Tibial nerve (tissue), 4 donors: ENCODE measurements at regions not wholly inside any gene's neighbourhood (a gene's known extent, or its start where the extent isn't known, plus 50 kb on each side); places are given as distances from the start of the nearest gene placed in this dataset.

Experiments used
- DNase-seq, 2 donors: peaks; one replicate each; pipeline ENCODE4 v3.0.0-alpha.2; 2019; ENCODE audit warnings: low spot score in 2 of 2
- H3K27ac ChIP-seq, 4 donors: fragments of 200-600 bp; sonication (generic) in 3 of 4; one replicate each; pipeline ENCODE4 v1.5.1; 2017 to 2019; ENCODE audit warnings: mild to moderate bottlenecking in 1 of 4
- H3K27me3 ChIP-seq, 2 donors: fragments of 200-600 bp; sonication (generic) in 1 of 2; one replicate each; pipeline versions ENCODE4 v1.5.1 to v1.6.0; 2017 to 2019
- H3K36me3 ChIP-seq, 3 donors: fragments of 200-600 bp; sonication (generic); one replicate each; pipeline ENCODE4 v1.5.1; 2018 to 2019
- H3K4me1 ChIP-seq, 4 donors: fragments of 200-600 bp; sonication (generic) in 3 of 4; one replicate each; pipeline ENCODE4 v1.5.1; 2017 to 2019
- H3K4me3 ChIP-seq, 4 donors: fragments of 200-600 bp; sonication (generic) in 3 of 4; one replicate each; pipeline ENCODE4 v1.5.1; 2017 to 2019; ENCODE audit warnings: mild to moderate bottlenecking in 1 of 4, moderate library complexity in 1 of 4
- H3K9me3 ChIP-seq, 4 donors: fragments of 200-600 bp; sonication (generic) in 3 of 4; one replicate each; pipeline ENCODE4 v1.5.1; 2017 to 2019
- EP300 ChIP-seq, 2 donors: sonication (generic); formaldehyde crosslinking; IDR thresholded peaks; one replicate each; pipeline ENCODE4 v1.6.1; 2017; ENCODE audit warnings: antibody characterized with exemption in 2 of 2, mild to moderate bottlenecking in 1 of 2
- POLR2A ChIP-seq, 2 donors: fragments of 450-650 bp; IDR thresholded peaks; one replicate each; pipeline ENCODE4 v1.6.1; 2017; ENCODE audit warnings: antibody characterized with exemption in 2 of 2, mild to moderate bottlenecking in 2 of 2, moderate library complexity in 2 of 2
- WGBS, 2 donors: methylation state at CpG; one replicate each; pipeline ENCODE4 v1.1.5; 2018; 5-methylcytosine and 5-hydroxymethylcytosine counted together
- TF ChIP-seq, protein P1 (sequence below), 5 experiments: fragments of 200-600 bp in 3 of 5; fragments of 450-650 bp in 2 of 5; sonication (generic) in 3 of 5; IDR thresholded peaks; one replicate each; pipeline ENCODE4 v1.5.1; 2016 to 2019; ENCODE audit warnings: antibody characterized with exemption in 5 of 5, mild to moderate bottlenecking in 3 of 5, moderate library complexity in 2 of 5

GRCh38 chr13:97133955-97134354 lies 88.2 kb upstream of the MBNL2 start:
- TF ChIP-seq POLR2A (IDR thresholded peaks at IDR 0.05) = no peak
- TF ChIP-seq EP300 (IDR thresholded peaks at IDR 0.05) = no peak
- TF ChIP-seq, protein P1, sequence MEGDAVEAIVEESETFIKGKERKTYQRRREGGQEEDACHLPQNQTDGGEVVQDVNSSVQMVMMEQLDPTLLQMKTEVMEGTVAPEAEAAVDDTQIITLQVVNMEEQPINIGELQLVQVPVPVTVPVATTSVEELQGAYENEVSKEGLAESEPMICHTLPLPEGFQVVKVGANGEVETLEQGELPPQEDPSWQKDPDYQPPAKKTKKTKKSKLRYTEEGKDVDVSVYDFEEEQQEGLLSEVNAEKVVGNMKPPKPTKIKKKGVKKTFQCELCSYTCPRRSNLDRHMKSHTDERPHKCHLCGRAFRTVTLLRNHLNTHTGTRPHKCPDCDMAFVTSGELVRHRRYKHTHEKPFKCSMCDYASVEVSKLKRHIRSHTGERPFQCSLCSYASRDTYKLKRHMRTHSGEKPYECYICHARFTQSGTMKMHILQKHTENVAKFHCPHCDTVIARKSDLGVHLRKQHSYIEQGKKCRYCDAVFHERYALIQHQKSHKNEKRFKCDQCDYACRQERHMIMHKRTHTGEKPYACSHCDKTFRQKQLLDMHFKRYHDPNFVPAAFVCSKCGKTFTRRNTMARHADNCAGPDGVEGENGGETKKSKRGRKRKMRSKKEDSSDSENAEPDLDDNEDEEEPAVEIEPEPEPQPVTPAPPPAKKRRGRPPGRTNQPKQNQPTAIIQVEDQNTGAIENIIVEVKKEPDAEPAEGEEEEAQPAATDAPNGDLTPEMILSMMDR (IDR thresholded peaks at IDR 0.05) = no peak
- Histone ChIP-seq H3K27me3 (no peaks in the 10 kb centered on the region), H3K36me3 (no peaks in the 10 kb centered on the region), H3K4me1 (peaks cover 0 to 10% (median 0%) of the 10 kb centered on the region in 4 donors), H3K4me3 (no peak overlapping the region), H3K27ac (no peak overlapping the region), H3K9me3 (no peaks in the 10 kb centered on the region)
- no peak for DNase-seq
- WGBS, 2 donors = 79 to 87% methylated on average over 3 of the region's 3 CpGs

- no peak for DNase-seq
- H3K4me3 ChIP-seq = no peak overlapping the region
- TF ChIP-seq, protein P1 (IDR thresholded peaks at IDR 0.05) = no peak
- TF ChIP-seq EP300 (IDR thresholded peaks at IDR 0.05) (no peak), POLR2A (IDR thresholded peaks at IDR 0.05) (no peak)
- WGBS, 2 donors = 91 to 96% methylated on average over 11 of the region's 11 CpGs
- no peaks in the 10 kb centered on the region for H3K9me3 ChIP-seq
- no peak overlapping the region for H3K27ac ChIP-seq
- peaks cover 0 to 10% (median 0%) of the 10 kb centered on the region in 4 donors for H3K4me1 ChIP-seq
- H3K36me3 ChIP-seq = no peaks in the 10 kb centered on the region
- H3K27me3 ChIP-seq = no peaks in the 10 kb centered on the region
Measured at GRCh38 chr13:97134364-97135095, 87.6 kb upstream of the MBNL2 start.

DNA sequence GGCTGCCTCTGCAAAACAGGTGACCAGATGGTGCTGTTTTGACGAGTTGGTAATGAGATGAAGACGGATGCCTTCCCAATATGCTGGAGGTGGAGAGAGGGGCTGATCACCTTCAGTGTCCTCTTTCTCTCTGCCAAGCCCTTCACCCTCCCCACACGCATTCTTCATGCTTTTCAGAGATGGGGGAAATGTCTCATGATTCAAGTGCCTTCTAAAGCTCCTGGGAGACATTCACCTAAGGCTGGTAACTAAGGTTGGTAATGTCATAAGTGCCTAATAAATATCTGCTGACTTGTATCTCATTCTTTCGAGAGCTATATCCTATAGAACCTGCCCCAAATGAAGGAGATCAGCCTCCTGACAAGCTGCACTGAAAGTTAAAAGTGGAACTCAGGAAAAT lies 86.2 kb upstream of the MBNL2 start:
- no peak overlapping the region for H3K4me3 ChIP-seq
- H3K9me3 ChIP-seq = no peaks in the 10 kb centered on the region
- 57 to 74% methylated on average over 4 of the region's 4 CpGs for WGBS, 2 donors
- no peak for DNase-seq
- no peaks in the 10 kb centered on the region for H3K36me3 ChIP-seq
- H3K4me1 ChIP-seq = peaks cover 0 to 17% (median 0%) of the 10 kb centered on the region in 4 donors
- peak overlapping the region in 2 of 4 donors; percentile 60 to 72 for H3K27ac ChIP-seq
- H3K27me3 ChIP-seq = no peaks in the 10 kb centered on the region
- no peak for TF ChIP-seq POLR2A (IDR thresholded peaks at IDR 0.05)
- TF ChIP-seq EP300 (IDR thresholded peaks at IDR 0.05) = no peak
- TF ChIP-seq, protein P1 (IDR thresholded peaks at IDR 0.05) = no peak

DNA sequence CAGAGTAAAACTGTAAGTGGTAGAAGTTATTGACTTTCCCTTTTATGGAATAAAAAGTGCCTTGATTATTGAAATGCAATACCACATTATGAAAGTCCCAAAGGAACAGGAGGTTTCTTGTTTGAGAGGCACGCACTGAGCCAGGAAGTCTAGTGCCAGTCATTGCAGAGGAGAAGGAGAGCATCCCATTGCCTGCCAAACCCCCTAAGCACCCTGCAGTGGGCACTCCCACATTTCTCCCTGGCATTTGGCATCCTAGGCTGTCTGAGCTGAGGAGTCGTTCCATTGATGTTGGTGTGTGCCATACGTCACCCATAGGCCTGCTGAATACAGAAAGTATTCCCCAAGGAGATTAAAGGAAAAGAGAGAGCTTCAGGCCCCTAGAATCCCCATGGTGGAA lies 85.7 kb upstream of the MBNL2 start:
- Histone ChIP-seq H3K27me3 (no peaks in the 10 kb centered on the region), H3K36me3 (no peaks in the 10 kb centered on the region), H3K27ac (peak overlapping the region in 2 of 4 donors; percentile 60 to 72), H3K4me3 (no peak overlapping the region), H3K4me1 (peaks cover 0 to 23% (median 2%) of the 10 kb centered on the region in 4 donors), H3K9me3 (no peaks in the 10 kb centered on the region)
- TF ChIP-seq POLR2A (IDR thresholded peaks at IDR 0.05) (no peak), EP300 (IDR thresholded peaks at IDR 0.05) (no peak)
- TF ChIP-seq, protein P1 (IDR thresholded peaks at IDR 0.05) = no peak
- WGBS, 2 donors = 57% methylated on average over 3 of the region's 3 CpGs
- no peak for DNase-seq

- Histone ChIP-seq H3K9me3 (no peaks in the 10 kb centered on the region), H3K27me3 (no peaks in the 10 kb centered on the region), H3K27ac (no peak overlapping the region), H3K4me3 (no peak overlapping the region), H3K36me3 (no peaks in the 10 kb centered on the region), H3K4me1 (peaks cover 0 to 36% (median 4%) of the 10 kb centered on the region in 4 donors)
- TF ChIP-seq POLR2A (IDR thresholded peaks at IDR 0.05) (no peak), EP300 (IDR thresholded peaks at IDR 0.05) (no peak)
- TF ChIP-seq, protein P1 (IDR thresholded peaks at IDR 0.05) = no peak
- 90 to 95% methylated on average over 3 of the region's 3 CpGs for WGBS, 2 donors
- no peak for DNase-seq
Measured at GRCh38 chr13:97139691-97140090, 82.4 kb upstream of the MBNL2 start.
